WTC11 (cell line): ENCODE measurements at regions not wholly inside any gene's neighbourhood (a gene's known extent, or its start where the extent isn't known, plus 50 kb on each side); places are given as distances from the start of the nearest gene placed in this dataset.

Source experiments
- ATAC-seq: fragments of 200-7000 bp; cut with Tn5 transposase; 2 replicates; pipeline ENCODE4 v1.10.0; 2021; ENCODE audit warnings: mild to moderate bottlenecking, moderate library complexity
- CTCF ChIA-PET: fragments of 300-600 bp; sonication (Branson Sonifier 250); formaldehyde crosslinking; loops from one replicate; lab custom pipeline; 2021; ENCODE audit warnings: antibody characterized with exemption; lab: Charles Lee
- POLR2A ChIA-PET: fragments of 350-600 bp; sonication (Branson Sonifier 250); formaldehyde crosslinking; loops from one replicate; lab custom pipeline; 2021; ENCODE audit warnings: antibody characterized with exemption; lab: Charles Lee
- DNase-seq: peaks from one replicate; pipeline ENCODE4 v3.0.0; 2021; ENCODE audit warnings: low spot score
- H3K27ac Mint-ChIP-seq: 2 replicates; pipeline ENCODE4 v1.8.0; 2021; ENCODE audit warnings: mixed read lengths
- H3K27me3 Mint-ChIP-seq: 2 replicates; pipeline ENCODE4 v1.8.0; 2021; ENCODE audit warnings: low read depth, mild to moderate bottlenecking, moderate library complexity, mixed read lengths
- H3K36me3 Mint-ChIP-seq: 2 replicates; pipeline ENCODE4 v1.8.0; 2021; ENCODE audit warnings: mixed read lengths
- H3K4me1 Mint-ChIP-seq: 2 replicates; pipeline ENCODE4 v1.8.0; 2022; ENCODE audit warnings: mixed read lengths
- H3K4me3 Mint-ChIP-seq: 2 replicates; pipeline ENCODE4 v1.8.0; 2021; ENCODE audit warnings: mild to moderate bottlenecking, moderate library complexity, mixed read lengths
- H3K9me3 Mint-ChIP-seq: 2 replicates; pipeline ENCODE4 v1.8.0; 2021; ENCODE audit warnings: mixed read lengths
- ATF2 ChIP-seq: sonication (generic); formaldehyde crosslinking; IDR thresholded peaks from 2 replicates; pipeline ENCODE4 v1.8.1; 2022; ENCODE audit warnings: low read depth, missing genetic modification reagents, borderline replicate concordance
- CDX4 ChIP-seq: fragments of 250-450 bp; sonication (Bioruptor Pico); IDR thresholded peaks from 2 replicates; pipeline ENCODE4 v1.9.0; 2021; ENCODE audit warnings: moderate library complexity, mild to moderate bottlenecking, inconsistent platforms, borderline replicate concordance
- CREB1 ChIP-seq: sonication (generic); formaldehyde crosslinking; IDR thresholded peaks from 2 replicates; pipeline ENCODE4 v1.8.0; 2023; ENCODE audit warnings: mild to moderate bottlenecking, missing genetic modification reagents
- ELF4 ChIP-seq: sonication (generic); formaldehyde crosslinking; IDR thresholded peaks from 2 replicates; pipeline ENCODE4 v1.8.1; 2022; ENCODE audit warnings: low read depth, mild to moderate bottlenecking, moderate library complexity, missing genetic modification reagents
- ESRRA ChIP-seq: sonication (generic); formaldehyde crosslinking; IDR thresholded peaks from 2 replicates; pipeline ENCODE4 v1.8.1; 2022; ENCODE audit warnings: mild to moderate bottlenecking, missing genetic modification reagents, borderline replicate concordance
- FOXK1 ChIP-seq: sonication (generic); formaldehyde crosslinking; IDR thresholded peaks from 2 replicates; pipeline ENCODE4 v1.8.0; 2022; ENCODE audit warnings: mild to moderate bottlenecking, moderate library complexity, missing genetic modification reagents
- GTF2I ChIP-seq: fragments of 250-450 bp; sonication (Bioruptor Pico); conservative IDR thresholded peaks from 2 replicates; pipeline ENCODE4 v1.4.0; 2021; ENCODE audit warnings: mild to moderate bottlenecking
- HMGXB4 ChIP-seq: sonication (generic); formaldehyde crosslinking; IDR thresholded peaks from 2 replicates; pipeline ENCODE4 v1.8.1; 2023; ENCODE audit warnings: mild to moderate bottlenecking, moderate library complexity, missing genetic modification reagents
- NR3C1 ChIP-seq: sonication (generic); formaldehyde crosslinking; conservative IDR thresholded peaks from 2 replicates; pipeline ENCODE4 v1.8.1; 2023; ENCODE audit warnings: low read depth, mild to moderate bottlenecking, missing genetic modification reagents
- PRDM15 ChIP-seq: sonication (generic); formaldehyde crosslinking; IDR thresholded peaks from 2 replicates; pipeline ENCODE4 v1.8.0; 2022; ENCODE audit warnings: missing genetic modification reagents
- SMAD3 ChIP-seq: sonication (generic); formaldehyde crosslinking; IDR thresholded peaks from 2 replicates; pipeline ENCODE4 v1.8.0; 2022; ENCODE audit warnings: missing genetic modification reagents, mild to moderate bottlenecking, borderline replicate concordance
- TEAD1 ChIP-seq: sonication (generic); formaldehyde crosslinking; IDR thresholded peaks from 2 replicates; pipeline ENCODE4 v1.8.0; 2022; ENCODE audit warnings: mild to moderate bottlenecking, missing genetic modification reagents
- ZMAT4 ChIP-seq: fragments of 250-450 bp; sonication (Bioruptor Pico); IDR thresholded peaks from 2 replicates; pipeline ENCODE4 v1.9.0; 2021; ENCODE audit warnings: mild to moderate bottlenecking
- ZNF232 ChIP-seq: sonication (generic); formaldehyde crosslinking; IDR thresholded peaks from 2 replicates; pipeline ENCODE4 v1.8.0; 2022; ENCODE audit warnings: mild to moderate bottlenecking, missing genetic modification reagents
- ZNF425 ChIP-seq: fragments of 250-450 bp; sonication (Bioruptor Pico); conservative IDR thresholded peaks from 2 replicates; pipeline ENCODE4 v1.9.0; 2021; ENCODE audit warnings: mild to moderate bottlenecking
- TF ChIP-seq, protein P1 (sequence below): sonication (generic); formaldehyde crosslinking; IDR thresholded peaks from 2 replicates; pipeline ENCODE4 v1.8.1; 2023; ENCODE audit warnings: mild to moderate bottlenecking, missing genetic modification reagents, moderate library complexity
- TF ChIP-seq, protein P2 (sequence below): sonication (generic); formaldehyde crosslinking; IDR thresholded peaks from 2 replicates; pipeline ENCODE4 v1.8.1; 2023; ENCODE audit warnings: mild to moderate bottlenecking, missing genetic modification reagents, borderline replicate concordance
- TF ChIP-seq, protein P3 (sequence below): sonication (generic); formaldehyde crosslinking; IDR thresholded peaks from 2 replicates; pipeline ENCODE4 v1.8.0; 2022; ENCODE audit warnings: mild to moderate bottlenecking, missing genetic modification reagents

- no peak for TF ChIP-seq TEAD1
- TF ChIP-seq ZNF232 (CRISPR knock-in tag): no peak
- TF ChIP-seq PRDM15 (CRISPR knock-in tag): no peak
- no peak for TF ChIP-seq CREB1 (CRISPR knock-in tag)
- TF ChIP-seq ESRRA (CRISPR knock-in tag): no peak
- TF ChIP-seq, protein P1, sequence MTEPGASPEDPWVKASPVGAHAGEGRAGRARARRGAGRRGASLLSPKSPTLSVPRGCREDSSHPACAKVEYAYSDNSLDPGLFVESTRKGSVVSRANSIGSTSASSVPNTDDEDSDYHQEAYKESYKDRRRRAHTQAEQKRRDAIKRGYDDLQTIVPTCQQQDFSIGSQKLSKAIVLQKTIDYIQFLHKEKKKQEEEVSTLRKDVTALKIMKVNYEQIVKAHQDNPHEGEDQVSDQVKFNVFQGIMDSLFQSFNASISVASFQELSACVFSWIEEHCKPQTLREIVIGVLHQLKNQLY: no peak
- TF ChIP-seq, protein P2, sequence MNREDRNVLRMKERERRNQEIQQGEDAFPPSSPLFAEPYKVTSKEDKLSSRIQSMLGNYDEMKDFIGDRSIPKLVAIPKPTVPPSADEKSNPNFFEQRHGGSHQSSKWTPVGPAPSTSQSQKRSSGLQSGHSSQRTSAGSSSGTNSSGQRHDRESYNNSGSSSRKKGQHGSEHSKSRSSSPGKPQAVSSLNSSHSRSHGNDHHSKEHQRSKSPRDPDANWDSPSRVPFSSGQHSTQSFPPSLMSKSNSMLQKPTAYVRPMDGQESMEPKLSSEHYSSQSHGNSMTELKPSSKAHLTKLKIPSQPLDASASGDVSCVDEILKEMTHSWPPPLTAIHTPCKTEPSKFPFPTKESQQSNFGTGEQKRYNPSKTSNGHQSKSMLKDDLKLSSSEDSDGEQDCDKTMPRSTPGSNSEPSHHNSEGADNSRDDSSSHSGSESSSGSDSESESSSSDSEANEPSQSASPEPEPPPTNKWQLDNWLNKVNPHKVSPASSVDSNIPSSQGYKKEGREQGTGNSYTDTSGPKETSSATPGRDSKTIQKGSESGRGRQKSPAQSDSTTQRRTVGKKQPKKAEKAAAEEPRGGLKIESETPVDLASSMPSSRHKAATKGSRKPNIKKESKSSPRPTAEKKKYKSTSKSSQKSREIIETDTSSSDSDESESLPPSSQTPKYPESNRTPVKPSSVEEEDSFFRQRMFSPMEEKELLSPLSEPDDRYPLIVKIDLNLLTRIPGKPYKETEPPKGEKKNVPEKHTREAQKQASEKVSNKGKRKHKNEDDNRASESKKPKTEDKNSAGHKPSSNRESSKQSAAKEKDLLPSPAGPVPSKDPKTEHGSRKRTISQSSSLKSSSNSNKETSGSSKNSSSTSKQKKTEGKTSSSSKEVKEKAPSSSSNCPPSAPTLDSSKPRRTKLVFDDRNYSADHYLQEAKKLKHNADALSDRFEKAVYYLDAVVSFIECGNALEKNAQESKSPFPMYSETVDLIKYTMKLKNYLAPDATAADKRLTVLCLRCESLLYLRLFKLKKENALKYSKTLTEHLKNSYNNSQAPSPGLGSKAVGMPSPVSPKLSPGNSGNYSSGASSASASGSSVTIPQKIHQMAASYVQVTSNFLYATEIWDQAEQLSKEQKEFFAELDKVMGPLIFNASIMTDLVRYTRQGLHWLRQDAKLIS (CRISPR knock-in tag): no peak
- TF ChIP-seq GTF2I: no peak
- TF ChIP-seq ELF4 (CRISPR knock-in tag): no peak
- TF ChIP-seq FOXK1 (CRISPR knock-in tag): no peak
- TF ChIP-seq NR3C1 (CRISPR knock-in tag): no peak
- no peak for TF ChIP-seq CDX4 (CRISPR knock-in tag)
- TF ChIP-seq, protein P3, sequence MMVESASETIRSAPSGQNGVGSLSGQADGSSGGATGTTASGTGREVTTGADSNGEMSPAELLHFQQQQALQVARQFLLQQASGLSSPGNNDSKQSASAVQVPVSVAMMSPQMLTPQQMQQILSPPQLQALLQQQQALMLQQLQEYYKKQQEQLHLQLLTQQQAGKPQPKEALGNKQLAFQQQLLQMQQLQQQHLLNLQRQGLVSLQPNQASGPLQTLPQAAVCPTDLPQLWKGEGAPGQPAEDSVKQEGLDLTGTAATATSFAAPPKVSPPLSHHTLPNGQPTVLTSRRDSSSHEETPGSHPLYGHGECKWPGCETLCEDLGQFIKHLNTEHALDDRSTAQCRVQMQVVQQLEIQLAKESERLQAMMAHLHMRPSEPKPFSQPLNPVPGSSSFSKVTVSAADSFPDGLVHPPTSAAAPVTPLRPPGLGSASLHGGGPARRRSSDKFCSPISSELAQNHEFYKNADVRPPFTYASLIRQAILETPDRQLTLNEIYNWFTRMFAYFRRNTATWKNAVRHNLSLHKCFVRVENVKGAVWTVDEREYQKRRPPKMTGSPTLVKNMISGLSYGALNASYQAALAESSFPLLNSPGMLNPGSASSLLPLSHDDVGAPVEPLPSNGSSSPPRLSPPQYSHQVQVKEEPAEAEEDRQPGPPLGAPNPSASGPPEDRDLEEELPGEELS (CRISPR knock-in tag): no peak
- peak overlapping the region; percentile 46; the same call in 1 of the 2 replicates for H3K27ac Mint-ChIP-seq
- H3K4me3 Mint-ChIP-seq: no peak overlapping the region
- ChIA-PET POLR2A (no interaction called here), CTCF (interaction anchor here (0.6 kb wide), 2 partner anchors 10 to 525 kb away, joined by 3 to 4 read pairs; no protein-coding TSS in a partner anchor)
- no peak for ATAC-seq
- peaks cover 23% of the 10 kb centered on the region for H3K9me3 Mint-ChIP-seq
- no peaks in the 10 kb centered on the region; the same call in 1 of the 2 replicates for H3K27me3 Mint-ChIP-seq
- peaks cover 33% of the 10 kb centered on the region for H3K36me3 Mint-ChIP-seq
- no peak for DNase-seq
- H3K4me1 Mint-ChIP-seq: peaks cover 73% of the 10 kb centered on the region
Measured at GRCh38 chr3:16666206-16666605, 61.0 kb upstream of the DAZL start.

- CTCF ChIA-PET: no interaction called here
- POLR2A ChIA-PET: no interaction called here
- no peak overlapping the region for H3K4me3 Mint-ChIP-seq
- H3K36me3 Mint-ChIP-seq: peaks cover 21% of the 10 kb centered on the region
- DNase-seq (no peak), ATAC-seq (no peak)
- no peak overlapping the region for H3K27ac Mint-ChIP-seq
- H3K27me3 Mint-ChIP-seq: no peaks in the 10 kb centered on the region; the same call in 1 of the 2 replicates
- peaks cover 12% of the 10 kb centered on the region; the same call in 1 of the 2 replicates for H3K9me3 Mint-ChIP-seq
- peaks cover 85% of the 10 kb centered on the region for H3K4me1 Mint-ChIP-seq
- TF ChIP-seq ZMAT4 (CRISPR knock-in tag) (no peak), ATF2 (CRISPR knock-in tag) (no peak), ZNF425 (no peak), HMGXB4 (no peak), SMAD3 (no peak)
Measured at GRCh38 chr3:16667633-16668032, 62.4 kb upstream of the DAZL start.
